MM.1S (cell line): ENCODE measurements at regions not wholly inside any gene's neighbourhood (a gene's known extent, or its start where the extent isn't known, plus 50 kb on each side); places are given as distances from the start of the nearest gene placed in this dataset.

Source experiments
- DNase-seq: peaks from one replicate; pipeline ENCODE4 v3.0.0-alpha.2; 2015
- H2AFZ ChIP-seq: fragments of 300-600 bp; sonication (generic); 2 replicates; pipeline ENCODE4 v1.6.0; 2016; ENCODE audit warnings: antibody characterized with exemption, low read length
- H3F3A ChIP-seq: fragments of 300-600 bp; sonication (generic); 2 replicates; pipeline ENCODE4 v1.6.1; 2016; ENCODE audit warnings: mild to moderate bottlenecking, antibody characterized with exemption, low read length, moderate library complexity, mixed read lengths; ENCODE audit not compliant: insufficient read depth
- H3K27ac ChIP-seq: fragments of 300-600 bp; sonication (generic); 2 replicates; pipeline ENCODE4 v1.5.1; 2016; ENCODE audit warnings: mild to moderate bottlenecking, low read length
- H3K27me3 ChIP-seq: fragments of 300-600 bp; sonication (generic); replicated peaks from 2 replicates; pipeline ENCODE4 v1.6.0; 2016; ENCODE audit warnings: low read length; ENCODE audit not compliant: insufficient read depth
- H3K36me3 ChIP-seq: fragments of 300-600 bp; sonication (generic); replicated peaks from 2 replicates; pipeline ENCODE4 v1.6.1; 2016; ENCODE audit warnings: mild to moderate bottlenecking, low read length, mixed read lengths; ENCODE audit not compliant: insufficient read depth
- H3K4me1 ChIP-seq: fragments of 300-600 bp; sonication (generic); 2 replicates; pipeline ENCODE4 v1.6.1; 2016; ENCODE audit warnings: low read length, mixed read lengths
- H3K4me2 ChIP-seq: fragments of 300-600 bp; sonication (generic); 2 replicates; pipeline ENCODE4 v1.6.0; 2016; ENCODE audit warnings: low read depth, low read length
- H3K4me3 ChIP-seq: fragments of 300-600 bp; sonication (generic); 2 replicates; pipeline ENCODE4 v1.5.1; 2016; ENCODE audit warnings: low read length, mixed read lengths
- H3K79me2 ChIP-seq: fragments of 300-600 bp; sonication (generic); 2 replicates; pipeline ENCODE4 v1.6.1; 2016; ENCODE audit warnings: mixed run types, low read length, mixed read lengths
- H3K9ac ChIP-seq: fragments of 300-600 bp; sonication (generic); 2 replicates; pipeline ENCODE4 v1.6.1; 2016; ENCODE audit warnings: low read length, mixed read lengths
- H3K9me2 ChIP-seq: fragments of 300-600 bp; sonication (generic); replicated peaks from 2 replicates; pipeline ENCODE4 v1.6.1; 2016; ENCODE audit warnings: mild to moderate bottlenecking, low read length, mixed read lengths; ENCODE audit not compliant: insufficient read depth
- H3K9me3 ChIP-seq: fragments of 300-600 bp; sonication (generic); replicated peaks from 2 replicates; pipeline ENCODE4 v1.6.1; 2016; ENCODE audit warnings: mild to moderate bottlenecking, low read length, mixed read lengths; ENCODE audit not compliant: insufficient read depth
- H4K20me1 ChIP-seq: fragments of 300-600 bp; sonication (generic); 2 replicates; pipeline ENCODE4 v1.6.1; 2016; ENCODE audit warnings: mild to moderate bottlenecking, low read length, moderate library complexity, mixed read lengths; ENCODE audit not compliant: insufficient read depth
- EZH2 ChIP-seq: fragments of 300-600 bp; sonication (generic); optimal IDR thresholded peaks from 2 replicates; pipeline ENCODE3; 2017; ENCODE audit warnings: low read depth, mild to moderate bottlenecking, antibody characterized with exemption, low read length, mixed read lengths
- EZH2phosphoT487 ChIP-seq: fragments of 300-600 bp; sonication (generic); IDR thresholded peaks from 2 replicates; pipeline ENCODE4 v1.6.1; 2018; ENCODE audit warnings: antibody characterized with exemption, low read length
- TF ChIP-seq, protein P1 (sequence below): fragments of 300-600 bp; sonication (generic); IDR thresholded peaks from 2 replicates; pipeline ENCODE4 v1.5.1; 2016; ENCODE audit warnings: antibody characterized with exemption, low read length, mixed read lengths

DNA sequence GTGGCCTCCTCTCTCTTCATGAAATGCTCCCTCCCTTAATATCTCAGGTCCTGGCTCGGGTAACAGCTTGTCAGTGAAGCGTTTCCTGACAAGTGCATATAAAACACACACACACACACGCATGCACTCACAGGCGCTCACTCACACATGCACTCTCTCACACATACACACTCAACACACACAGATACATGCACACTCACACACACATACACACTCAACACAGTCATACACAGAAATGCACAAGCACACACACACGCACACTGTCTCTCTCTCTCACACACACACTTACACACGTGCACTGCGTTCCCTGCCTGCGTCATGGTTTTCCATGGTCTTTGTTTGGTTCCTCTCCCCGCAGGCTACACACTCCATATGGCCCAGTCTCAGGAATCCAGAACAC lies 344.1 kb downstream of the UQCRFS1 start:
- Histone ChIP-seq H3F3A (no peaks in the 10 kb centered on the region), H3K9me2 (no peaks in the 10 kb centered on the region), H3K4me1 (no peaks in the 10 kb centered on the region), H4K20me1 (no peaks in the 10 kb centered on the region), H3K4me2 (no peak overlapping the region), H3K27me3 (peaks cover 17% of the 10 kb centered on the region), H3K79me2 (no peaks in the 10 kb centered on the region), H3K9ac (no peak overlapping the region), H3K4me3 (no peak overlapping the region), H3K27ac (no peak overlapping the region), H3K36me3 (no peaks in the 10 kb centered on the region), H3K9me3 (no peaks in the 10 kb centered on the region), H2AFZ (no peak overlapping the region)
- DNase-seq, result no peak
- TF ChIP-seq EZH2phosphoT487 (no peak), EZH2 (no peak)
- TF ChIP-seq, protein P1, sequence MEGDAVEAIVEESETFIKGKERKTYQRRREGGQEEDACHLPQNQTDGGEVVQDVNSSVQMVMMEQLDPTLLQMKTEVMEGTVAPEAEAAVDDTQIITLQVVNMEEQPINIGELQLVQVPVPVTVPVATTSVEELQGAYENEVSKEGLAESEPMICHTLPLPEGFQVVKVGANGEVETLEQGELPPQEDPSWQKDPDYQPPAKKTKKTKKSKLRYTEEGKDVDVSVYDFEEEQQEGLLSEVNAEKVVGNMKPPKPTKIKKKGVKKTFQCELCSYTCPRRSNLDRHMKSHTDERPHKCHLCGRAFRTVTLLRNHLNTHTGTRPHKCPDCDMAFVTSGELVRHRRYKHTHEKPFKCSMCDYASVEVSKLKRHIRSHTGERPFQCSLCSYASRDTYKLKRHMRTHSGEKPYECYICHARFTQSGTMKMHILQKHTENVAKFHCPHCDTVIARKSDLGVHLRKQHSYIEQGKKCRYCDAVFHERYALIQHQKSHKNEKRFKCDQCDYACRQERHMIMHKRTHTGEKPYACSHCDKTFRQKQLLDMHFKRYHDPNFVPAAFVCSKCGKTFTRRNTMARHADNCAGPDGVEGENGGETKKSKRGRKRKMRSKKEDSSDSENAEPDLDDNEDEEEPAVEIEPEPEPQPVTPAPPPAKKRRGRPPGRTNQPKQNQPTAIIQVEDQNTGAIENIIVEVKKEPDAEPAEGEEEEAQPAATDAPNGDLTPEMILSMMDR, result no peak

DNA sequence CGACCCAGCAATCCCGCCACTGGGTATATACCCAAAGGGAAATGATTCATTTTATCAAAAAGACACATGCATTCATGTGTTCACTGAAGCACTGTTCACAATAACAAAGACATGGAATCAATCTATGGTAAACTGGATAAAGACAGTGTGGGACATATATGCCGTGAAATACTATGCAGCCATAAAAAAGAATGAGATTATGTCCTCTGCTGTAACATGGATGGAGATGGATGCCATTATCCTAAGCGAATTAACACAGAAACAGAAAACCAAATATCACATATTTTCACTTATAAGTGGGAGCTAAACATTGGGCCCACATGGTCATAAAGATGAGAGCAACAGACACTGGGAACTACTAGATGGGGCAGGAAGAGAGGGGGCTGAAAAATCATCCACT lies 345.0 kb downstream of the UQCRFS1 start:
- H3K9me2 ChIP-seq, result no peaks in the 10 kb centered on the region
- TF ChIP-seq, protein P1, result no peak
- TF ChIP-seq EZH2 (no peak), EZH2phosphoT487 (no peak)
- H4K20me1 ChIP-seq, result no peaks in the 10 kb centered on the region
- H3K27me3 ChIP-seq, result peaks cover 9% of the 10 kb centered on the region
- no peak overlapping the region for H3K9ac ChIP-seq
- H3F3A ChIP-seq, result no peaks in the 10 kb centered on the region
- H3K4me2 ChIP-seq, result no peak overlapping the region
- H3K4me3 ChIP-seq, result no peak overlapping the region
- no peak for DNase-seq
- no peaks in the 10 kb centered on the region for H3K9me3 ChIP-seq
- H3K36me3 ChIP-seq, result no peaks in the 10 kb centered on the region
- H3K4me1 ChIP-seq, result no peaks in the 10 kb centered on the region
- H3K27ac ChIP-seq, result no peak overlapping the region
- no peak overlapping the region for H2AFZ ChIP-seq
- H3K79me2 ChIP-seq, result no peaks in the 10 kb centered on the region

DNA sequence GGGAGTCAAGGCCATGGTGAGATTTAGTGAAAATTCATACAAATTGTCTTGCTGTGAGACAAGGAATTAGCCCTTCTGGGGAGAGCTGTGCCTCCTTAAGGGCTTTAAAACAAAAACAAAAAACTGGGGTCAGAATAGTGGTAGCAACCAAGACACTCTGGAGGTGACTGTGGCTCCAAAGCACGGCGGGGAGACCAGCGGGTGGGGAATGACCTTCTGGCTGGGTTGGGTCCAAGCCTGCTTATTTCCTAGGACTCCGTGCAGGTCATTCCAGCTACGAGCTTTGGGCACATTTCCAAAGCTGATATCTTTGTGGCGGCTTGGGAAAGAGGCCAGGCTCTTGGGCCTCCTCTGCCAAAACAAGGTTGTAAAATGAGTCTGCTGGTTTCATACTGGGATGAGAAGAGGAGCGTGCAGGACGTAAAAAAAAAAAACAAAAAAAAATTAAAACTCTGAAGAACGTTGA lies 348.3 kb downstream of the UQCRFS1 start:
- no peak overlapping the region for H2AFZ ChIP-seq
- H3K4me2 ChIP-seq, result no peak overlapping the region
- H3F3A ChIP-seq, result no peaks in the 10 kb centered on the region
- no peaks in the 10 kb centered on the region for H3K9me2 ChIP-seq
- H3K27me3 ChIP-seq, result no peaks in the 10 kb centered on the region; the same call in 1 of the 2 replicates
- no peaks in the 10 kb centered on the region for H3K4me1 ChIP-seq
- no peak for TF ChIP-seq EZH2
- TF ChIP-seq, protein P1, result no peak
- TF ChIP-seq EZH2phosphoT487, result no peak
- DNase-seq, result no peak
- H4K20me1 ChIP-seq, result no peaks in the 10 kb centered on the region
- no peaks in the 10 kb centered on the region for H3K36me3 ChIP-seq
- no peak overlapping the region for H3K9ac ChIP-seq
- H3K79me2 ChIP-seq, result no peaks in the 10 kb centered on the region
- H3K27ac ChIP-seq, result no peak overlapping the region
- no peaks in the 10 kb centered on the region for H3K9me3 ChIP-seq
- H3K4me3 ChIP-seq, result no peak overlapping the region
